Upper lobe of left lung (tissue), 6 donors: ENCODE measurements at regions not wholly inside any gene's neighbourhood (a gene's known extent, or its start where the extent isn't known, plus 50 kb on each side); places are given as distances from the start of the nearest gene placed in this dataset.

ENCODE experiments used
- ATAC-seq, 2 donors: fragments of 200-7000 bp; cut with Tn5 transposase; one replicate each; pipeline ENCODE4 v1.9.1; 2022; ENCODE audit warnings: mild to moderate bottlenecking in 2 of 2, moderate library complexity in 2 of 2; ENCODE audit not compliant: low FRiP score in 2 of 2
- DNase-seq, 2 donors: peaks; one replicate each; pipeline ENCODE4 v3.0.0-alpha.2; 2019 to 2020
- H3K27ac ChIP-seq, 4 donors: fragments of 200-600 bp; sonication (generic); one replicate each; pipeline ENCODE4 v1.5.1; 2016 to 2019
- H3K27me3 ChIP-seq, 4 donors: fragments of 200-600 bp; sonication (generic); one replicate each; pipeline ENCODE4 v1.5.1; 2017 to 2019
- H3K36me3 ChIP-seq, 4 donors: fragments of 200-600 bp; sonication (generic); one replicate each; pipeline ENCODE4 v1.5.1; 2016 to 2019
- H3K4me1 ChIP-seq, 4 donors: fragments of 200-600 bp; sonication (generic); one replicate each; pipeline ENCODE4 v1.5.1; 2018 to 2019
- H3K4me3 ChIP-seq, 4 donors: fragments of 200-600 bp; sonication (generic); one replicate each; pipeline ENCODE4 v1.5.1; 2017 to 2019; ENCODE audit warnings: mild to moderate bottlenecking in 2 of 4, moderate library complexity in 1 of 4
- H3K9me3 ChIP-seq, 4 donors: fragments of 200-600 bp; sonication (generic); one replicate each; pipeline ENCODE4 v1.5.1; 2018 to 2019
- CTCF ChIP-seq, 6 experiments: fragments of 450-650 bp in 4 of 6; fragments of 200-600 bp in 2 of 6; sonication (generic) in 2 of 6; IDR thresholded peaks; one replicate each; pipeline ENCODE4 v1.5.1; 2016 to 2019; ENCODE audit warnings: antibody characterized with exemption in 6 of 6
- EP300 ChIP-seq, 4 donors: sonication (generic); formaldehyde crosslinking; IDR thresholded peaks; one replicate each; pipeline ENCODE4 v1.5.1; 2017; ENCODE audit warnings: antibody characterized with exemption in 4 of 4, control low read depth in 2 of 4
- POLR2A ChIP-seq, 4 donors: fragments of 450-650 bp; IDR thresholded peaks; one replicate each; pipeline ENCODE4 v1.5.1; 2016 to 2017; ENCODE audit warnings: antibody characterized with exemption in 4 of 4, mild to moderate bottlenecking in 2 of 4
- POLR2AphosphoS5 ChIP-seq, 2 donors: sonication (generic); formaldehyde crosslinking; IDR thresholded peaks; one replicate each; pipeline ENCODE4 v1.5.1; 2017; ENCODE audit warnings: antibody characterized with exemption in 2 of 2
- WGBS, 2 donors: methylation state at CpG; one replicate each; pipeline ENCODE4 v1.1.5; 2017 to 2018; 5-methylcytosine and 5-hydroxymethylcytosine counted together
- donor health status: DM: no; HTN: no; CAD: no; lungs with moderate emphysema.
- donor health status: DM: no; HTN: yes; CAD: no; lungs with severe emphysema.

- Histone ChIP-seq H3K4me1 (no peaks in the 10 kb centered on the region), H3K27ac (no peak overlapping the region), H3K9me3 (no peaks in the 10 kb centered on the region), H3K4me3 (no peak overlapping the region), H3K27me3 (no peaks in the 10 kb centered on the region), H3K36me3 (no peaks in the 10 kb centered on the region)
- ATAC-seq (no peak), DNase-seq (no peak)
- 70 to 81% methylated on average over 7 of the region's 7 CpGs for WGBS, 2 donors
- TF ChIP-seq EP300 (IDR thresholded peaks at IDR 0.05) (no peak), POLR2AphosphoS5 (IDR thresholded peaks at IDR 0.05) (no peak), POLR2A (IDR thresholded peaks at IDR 0.05) (no peak), CTCF (IDR thresholded peaks at IDR 0.05) (no peak)
Measured at GRCh38 chr4:123200051-123200940, 196.3 kb upstream of the SPRY1 start.

GRCh38 chr4:123204737-123205136 lies 191.9 kb upstream of the SPRY1 start:
- Histone ChIP-seq H3K4me1 (no peaks in the 10 kb centered on the region), H3K36me3 (no peaks in the 10 kb centered on the region), H3K27ac (no peak overlapping the region), H3K27me3 (no peaks in the 10 kb centered on the region), H3K4me3 (no peak overlapping the region), H3K9me3 (no peaks in the 10 kb centered on the region)
- no peak for ATAC-seq
- no peak for TF ChIP-seq POLR2A (IDR thresholded peaks at IDR 0.05)
- no peak for TF ChIP-seq POLR2AphosphoS5 (IDR thresholded peaks at IDR 0.05)
- no peak for TF ChIP-seq CTCF (IDR thresholded peaks at IDR 0.05)
- TF ChIP-seq EP300 (IDR thresholded peaks at IDR 0.05), result no peak
- WGBS, 2 donors, result 9 to 18% methylated on average over 1 of the region's 1 CpG
- no peak for DNase-seq

GRCh38 chr4:123206016-123206415 lies 190.6 kb upstream of the SPRY1 start:
- no peak for TF ChIP-seq POLR2A (IDR thresholded peaks at IDR 0.05)
- no peak for TF ChIP-seq EP300 (IDR thresholded peaks at IDR 0.05)
- no peak for TF ChIP-seq POLR2AphosphoS5 (IDR thresholded peaks at IDR 0.05)
- no peak for TF ChIP-seq CTCF (IDR thresholded peaks at IDR 0.05)
- no peak for DNase-seq
- WGBS, 2 donors, result 61 to 64% methylated on average over 3 of the region's 3 CpGs
- H3K9me3 ChIP-seq, result no peaks in the 10 kb centered on the region
- no peaks in the 10 kb centered on the region for H3K36me3 ChIP-seq
- no peaks in the 10 kb centered on the region for H3K4me1 ChIP-seq
- H3K27me3 ChIP-seq, result no peaks in the 10 kb centered on the region
- H3K27ac ChIP-seq, result no peak overlapping the region
- no peak overlapping the region for H3K4me3 ChIP-seq
- ATAC-seq, result no peak

GRCh38 chr4:123209436-123209835 lies 187.2 kb upstream of the SPRY1 start:
- WGBS, 2 donors, result 91 to 96% methylated on average over 4 of the region's 4 CpGs
- no peak overlapping the region for H3K4me3 ChIP-seq
- TF ChIP-seq POLR2AphosphoS5 (IDR thresholded peaks at IDR 0.05) (no peak), CTCF (IDR thresholded peaks at IDR 0.05) (no peak), EP300 (IDR thresholded peaks at IDR 0.05) (no peak), POLR2A (IDR thresholded peaks at IDR 0.05) (no peak)
- H3K27ac ChIP-seq, result no peak overlapping the region
- ATAC-seq (no peak), DNase-seq (no peak)
- H3K27me3 ChIP-seq, result no peaks in the 10 kb centered on the region
- H3K4me1 ChIP-seq, result no peaks in the 10 kb centered on the region
- H3K36me3 ChIP-seq, result no peaks in the 10 kb centered on the region
- H3K9me3 ChIP-seq, result no peaks in the 10 kb centered on the region

- no peak overlapping the region for H3K27ac ChIP-seq
- H3K36me3 ChIP-seq, result no peaks in the 10 kb centered on the region
- no peak for ATAC-seq
- H3K9me3 ChIP-seq, result no peaks in the 10 kb centered on the region
- H3K4me3 ChIP-seq, result no peak overlapping the region
- no peaks in the 10 kb centered on the region for H3K27me3 ChIP-seq
- no peaks in the 10 kb centered on the region for H3K4me1 ChIP-seq
- TF ChIP-seq POLR2A (IDR thresholded peaks at IDR 0.05), result no peak
- TF ChIP-seq CTCF (IDR thresholded peaks at IDR 0.05), result no peak
- TF ChIP-seq POLR2AphosphoS5 (IDR thresholded peaks at IDR 0.05), result no peak
- no peak for TF ChIP-seq EP300 (IDR thresholded peaks at IDR 0.05)
- no peak for DNase-seq
- WGBS, 2 donors, result 91 to 92% methylated on average over 1 of the region's 1 CpG
Measured at GRCh38 chr4:123215536-123215935, 181.1 kb upstream of the SPRY1 start.
